ENCODE measurements at regions not wholly inside any gene's neighbourhood (a gene's known extent, or its start where the extent isn't known, plus 50 kb on each side); places are given as distances from the start of the nearest gene placed in this dataset.

DNA sequence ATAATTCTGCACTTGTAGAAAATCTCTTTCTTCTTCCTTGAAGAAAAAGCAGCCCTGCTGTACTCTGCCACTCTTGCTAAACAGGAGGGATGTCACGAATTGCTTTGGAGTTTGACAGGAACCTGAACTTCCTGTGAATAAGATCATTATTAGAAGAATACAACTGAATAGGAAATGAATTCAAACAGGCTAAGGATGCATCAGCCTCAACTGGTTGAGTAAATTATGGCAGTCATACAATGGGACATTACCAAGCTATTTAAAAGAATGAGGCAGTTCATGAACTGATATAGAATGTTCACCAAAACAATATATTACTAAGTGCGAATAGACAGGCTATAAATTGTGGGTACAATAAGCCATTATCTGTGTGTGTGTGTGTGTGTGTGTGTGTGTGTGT lies 97.1 kb upstream of the DOCK1 start:
- no peak overlapping the region for H2AK5ac ChIP-seq (ENCODE audit: low read depth, low read length)
- ChIA-PET POLR2A (ENCODE audit: partially characterized antibody) (no interaction called here), CTCF (ENCODE audit: partially characterized antibody) (no interaction called here)
- FAIRE-seq = no peak
- H3K9ac ChIP-seq (replicated peaks in 1 of 4; ENCODE audit: extremely low read depth in 1 of 4, low read depth in 3 of 4, low read length in 3 of 4) = no peak overlapping the region
- no peak overlapping the region for H2BK15ac ChIP-seq (ENCODE audit: low read length)
- no peak overlapping the region for H4K91ac ChIP-seq (replicated peaks; ENCODE audit: insufficient read length, low read length)
- no peak overlapping the region for H3K4me3 ChIP-seq (ENCODE audit: extremely low read depth in 1 of 4, insufficient read depth in 2 of 4, low read depth in 3 of 4, low read length in 4 of 4)
- no peaks in the 10 kb centered on the region for H4K20me1 ChIP-seq (replicated peaks in 1 of 2; ENCODE audit: control insufficient read depth in 1 of 2, insufficient read depth in 2 of 2, low read length in 2 of 2)
- H3K9me3 ChIP-seq (ENCODE audit: insufficient read depth in 2 of 2, low read depth in 1 of 2, low read length in 1 of 2) = no peaks in the 10 kb centered on the region
- H3K56ac ChIP-seq (replicated peaks; ENCODE audit: insufficient read length, low read depth, low read length) = no peak overlapping the region
- no peaks in the 10 kb centered on the region for H3K36me3 ChIP-seq (ENCODE audit: control insufficient read depth in 2 of 4, insufficient read depth in 4 of 4, low read length in 3 of 4)
- DNase-seq (ENCODE audit: low read depth in 1 of 2, low spot score in 2 of 2) = no peak
- no peak overlapping the region for H3K23ac ChIP-seq (ENCODE audit: insufficient read length)
- H2BK20ac ChIP-seq (ENCODE audit: low read length) = no peak overlapping the region
- no peaks in the 10 kb centered on the region for H3K79me1 ChIP-seq (ENCODE audit: low read depth, low read length)
- no peak overlapping the region for H2BK120ac ChIP-seq (replicated peaks; ENCODE audit: low read depth, low read length)
- no peak overlapping the region for H3K4ac ChIP-seq (replicated peaks; ENCODE audit: insufficient read length, low read depth, low read length)
- no peak overlapping the region for H2BK5ac ChIP-seq (ENCODE audit: low read depth, low read length)
- no peak overlapping the region for H2BK12ac ChIP-seq (ENCODE audit: low read depth, low read length)
- no peaks in the 10 kb centered on the region for H3K27me3 ChIP-seq (replicated peaks in 1 of 4; ENCODE audit: control insufficient read depth in 3 of 4, extremely low read depth in 1 of 4, insufficient read depth in 3 of 4, low read length in 3 of 4)
- H3K18ac ChIP-seq (ENCODE audit: extremely low read depth, low read length) = no peak overlapping the region
- no peak overlapping the region for H3K27ac ChIP-seq (ENCODE audit: low read depth, low read length)
- H3K4me2 ChIP-seq (ENCODE audit: insufficient read depth in 1 of 2, low read depth in 2 of 2, low read length in 2 of 2) = no peak overlapping the region
- H3K14ac ChIP-seq (ENCODE audit: insufficient read length) = no peak overlapping the region
- WGBS, 2 experiments (ENCODE audit: extremely low coverage in 1 of 2, insufficient coverage in 1 of 2, insufficient read length in 1 of 2, insufficient replicate concordance in 2 of 2, low coverage in 1 of 2, low lambda C conversion rate in 2 of 2, missing lambda C conversion rate in 1 of 2) = 86% methylated on average over 2 of the region's 2 CpGs; no CpG with 5 or more reads in 1 of the 2 experiments
- H4K8ac ChIP-seq (ENCODE audit: extremely low read depth, insufficient read depth, low read length) = no peak overlapping the region
- no peak overlapping the region for H4K5ac ChIP-seq (ENCODE audit: insufficient read length, low read depth, low read length)
- H3K79me2 ChIP-seq (ENCODE audit: control insufficient read depth in 1 of 2, insufficient read depth in 2 of 2, low read length in 2 of 2) = no peaks in the 10 kb centered on the region
- no peak overlapping the region for H2AFZ ChIP-seq (ENCODE audit: low read length)
- no peaks in the 10 kb centered on the region for H3K4me1 ChIP-seq (replicated peaks in 1 of 4; ENCODE audit: control insufficient read depth in 3 of 4, insufficient read depth in 4 of 4, low read length in 3 of 4)
- H3K23me2 ChIP-seq (ENCODE audit: low read depth, low read length) = no peaks in the 10 kb centered on the region
- no peak for TF ChIP-seq TCF12 (IDR thresholded peaks at IDR 0.05; ENCODE audit: low read depth, low read length)
- no peak for TF ChIP-seq MAFK (IDR thresholded peaks at IDR 0.05; ENCODE audit: low read depth, low read length)
- TF ChIP-seq ZNF274 (IDR thresholded peaks at IDR 0.05; ENCODE audit: borderline replicate concordance, extremely low read depth, low read length) = no peak
- TF ChIP-seq SAP30 (IDR thresholded peaks at IDR 0.05; ENCODE audit: insufficient read depth, insufficient replicate concordance, low read length) = no peak
- no peak for TF ChIP-seq SRF (IDR thresholded peaks at IDR 0.05; ENCODE audit: low read depth, low read length)
- no peak for TF ChIP-seq RXRA (IDR thresholded peaks at IDR 0.05; ENCODE audit: insufficient read depth, low read depth, low read length)
- TF ChIP-seq SIRT6 (IDR thresholded peaks at IDR 0.05; ENCODE audit: low read length) = no peak
- no peak for TF ChIP-seq ASH2L (IDR thresholded peaks at IDR 0.05; ENCODE audit: low read length)
- TF ChIP-seq YY1 (IDR thresholded peaks at IDR 0.05; ENCODE audit: low read depth, low read length) = no peak
- TF ChIP-seq TBP (IDR thresholded peaks at IDR 0.05; ENCODE audit: low read depth, low read length) = no peak
- TF ChIP-seq SP4 (IDR thresholded peaks at IDR 0.05; ENCODE audit: low read length) = no peak
- no peak for TF ChIP-seq KDM1A (IDR thresholded peaks at IDR 0.05; ENCODE audit: borderline replicate concordance, low read length)
- TF ChIP-seq ATF2 (IDR thresholded peaks at IDR 0.05; ENCODE audit: low read length) = no peak
- no peak for TF ChIP-seq SIN3A (conservative IDR thresholded peaks at IDR 0.05 in 1 of 2, IDR thresholded peaks at IDR 0.05 in 1 of 2; ENCODE audit: low read depth in 1 of 2, low read length in 2 of 2)

Data from H1 (cell line).